ENCODE measurements at regions not wholly inside any gene's neighbourhood (a gene's known extent, or its start where the extent isn't known, plus 50 kb on each side); places are given as distances from the start of the nearest gene placed in this dataset.

GRCh38 chr12:130086797-130087196 lies 75.5 kb upstream of the FZD10 start:
- Mint-ChIP-seq H3K36me3 (ENCODE audit: low read depth, unreplicated experiment) (peaks cover 36% of the 10 kb centered on the region), H3K27ac (ENCODE audit: unreplicated experiment) (no peak overlapping the region), H3K9me3 (ENCODE audit: unreplicated experiment) (peaks cover 66% of the 10 kb centered on the region), H3K27me3 (ENCODE audit: unreplicated experiment) (peaks cover 23% of the 10 kb centered on the region), H3K4me3 (ENCODE audit: unreplicated experiment) (no peak overlapping the region), H3K4me1 (ENCODE audit: unreplicated experiment) (no peaks in the 10 kb centered on the region)
- TF ChIP-seq CTCF (IDR thresholded peaks at IDR 0.05; ENCODE audit: unreplicated experiment) = no peak
- no peak for DNase-seq (ENCODE audit: low spot score)

- no peak overlapping the region for H3K27ac Mint-ChIP-seq (ENCODE audit: unreplicated experiment)
- peaks cover 69% of the 10 kb centered on the region for H3K9me3 Mint-ChIP-seq (ENCODE audit: unreplicated experiment)
- H3K27me3 Mint-ChIP-seq (ENCODE audit: unreplicated experiment) = peaks cover 24% of the 10 kb centered on the region
- no peak for DNase-seq (ENCODE audit: low spot score)
- H3K4me1 Mint-ChIP-seq (ENCODE audit: unreplicated experiment) = no peaks in the 10 kb centered on the region
- no peak for TF ChIP-seq CTCF (IDR thresholded peaks at IDR 0.05; ENCODE audit: unreplicated experiment)
- H3K4me3 Mint-ChIP-seq (ENCODE audit: unreplicated experiment) = no peak overlapping the region
- peaks cover 40% of the 10 kb centered on the region for H3K36me3 Mint-ChIP-seq (ENCODE audit: low read depth, unreplicated experiment)
Observed at GRCh38 chr12:130087222-130087621, 75.0 kb upstream of the FZD10 start.

GRCh38 chr12:130088504-130088903 lies 73.8 kb upstream of the FZD10 start:
- DNase-seq (ENCODE audit: low spot score) = no peak
- H3K36me3 Mint-ChIP-seq (ENCODE audit: low read depth, unreplicated experiment) = peaks cover 33% of the 10 kb centered on the region
- H3K9me3 Mint-ChIP-seq (ENCODE audit: unreplicated experiment) = peaks cover 71% of the 10 kb centered on the region
- no peak overlapping the region for H3K4me3 Mint-ChIP-seq (ENCODE audit: unreplicated experiment)
- no peak overlapping the region for H3K27ac Mint-ChIP-seq (ENCODE audit: unreplicated experiment)
- H3K27me3 Mint-ChIP-seq (ENCODE audit: unreplicated experiment) = peaks cover 24% of the 10 kb centered on the region
- TF ChIP-seq CTCF (IDR thresholded peaks at IDR 0.05; ENCODE audit: unreplicated experiment) = no peak
- H3K4me1 Mint-ChIP-seq (ENCODE audit: unreplicated experiment) = no peaks in the 10 kb centered on the region

GRCh38 chr12:130090542-130090941 lies 71.7 kb upstream of the FZD10 start:
- peaks cover 64% of the 10 kb centered on the region for H3K9me3 Mint-ChIP-seq (ENCODE audit: unreplicated experiment)

GRCh38 chr12:130093380-130093779 lies 68.9 kb upstream of the FZD10 start:
- Mint-ChIP-seq H3K36me3 (ENCODE audit: low read depth, unreplicated experiment) (peaks cover 26% of the 10 kb centered on the region), H3K27me3 (ENCODE audit: unreplicated experiment) (peaks cover 23% of the 10 kb centered on the region), H3K4me3 (ENCODE audit: unreplicated experiment) (peak overlapping the region; percentile 51), H3K27ac (ENCODE audit: unreplicated experiment) (no peak overlapping the region), H3K9me3 (ENCODE audit: unreplicated experiment) (peaks cover 67% of the 10 kb centered on the region), H3K4me1 (ENCODE audit: unreplicated experiment) (no peaks in the 10 kb centered on the region)
- TF ChIP-seq CTCF (IDR thresholded peaks at IDR 0.05; ENCODE audit: unreplicated experiment) = no peak
- DNase-seq (ENCODE audit: low spot score) = no peak

More at GRCh38 chr12:130090542-130090941, 71.7 kb upstream of the FZD10 start:
- peaks cover 22% of the 10 kb centered on the region for H3K27me3 Mint-ChIP-seq (ENCODE audit: unreplicated experiment)
- H3K36me3 Mint-ChIP-seq (ENCODE audit: low read depth, unreplicated experiment) = peaks cover 30% of the 10 kb centered on the region
- no peak overlapping the region for H3K27ac Mint-ChIP-seq (ENCODE audit: unreplicated experiment)
- DNase-seq (ENCODE audit: low spot score) = no peak
- H3K4me3 Mint-ChIP-seq (ENCODE audit: unreplicated experiment) = no peak overlapping the region
- H3K4me1 Mint-ChIP-seq (ENCODE audit: unreplicated experiment) = no peaks in the 10 kb centered on the region
- TF ChIP-seq CTCF (IDR thresholded peaks at IDR 0.05; ENCODE audit: unreplicated experiment) = no peak

Data from endothelial cell (in vitro differentiated cells).